ENCODE measurements at regions not wholly inside any gene's neighbourhood (a gene's known extent, or its start where the extent isn't known, plus 50 kb on each side); places are given as distances from the start of the nearest gene placed in this dataset.
"Not testable (repeated sequence)": the region's sequence is repeated elsewhere in the genome, so short reads cannot be mapped to it uniquely, and the experiment has no call there.

DNA sequence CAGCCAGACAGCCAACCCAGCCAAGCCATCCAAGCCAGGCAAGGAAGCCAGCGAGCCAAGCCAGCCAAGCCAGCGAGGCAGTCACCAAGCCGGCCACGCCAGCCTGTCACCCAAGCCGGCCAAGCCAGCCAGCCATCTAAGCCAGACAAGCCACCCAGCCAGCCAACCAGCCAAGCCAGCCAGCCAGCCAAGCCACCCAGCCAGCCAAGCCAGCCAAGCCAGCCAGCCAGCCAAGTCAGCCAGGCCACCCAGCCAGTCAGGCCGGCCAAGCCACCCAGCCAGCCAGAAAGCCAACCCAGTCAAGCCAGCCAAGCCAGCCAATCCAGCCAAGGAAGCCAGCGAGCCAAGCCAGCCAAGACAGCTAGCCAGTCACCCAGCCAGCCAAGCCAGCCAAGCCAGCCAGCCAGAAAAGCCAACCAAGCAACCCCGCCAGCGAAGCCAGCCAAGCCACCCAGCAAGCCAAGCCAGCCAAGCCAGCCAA lies 201.2 kb downstream of the GOLGA6L6 start:
- Mint-ChIP-seq H3K27ac (no peak overlapping the region), H3K4me3 (no peak overlapping the region), H3K27me3 (ENCODE audit: low read depth in 3 of 3) (no peaks in the 10 kb centered on the region), H3K4me1 (no peaks in the 10 kb centered on the region), H3K36me3 (no peaks in the 10 kb centered on the region), H3K9me3 (peaks cover 3 to 11% (median 6%) of the 10 kb centered on the region in 7 donors)
- Histone ChIP-seq H3K79me2 (ENCODE audit: insufficient read depth, low read length) (no peaks in the 10 kb centered on the region), H3K9ac (ENCODE audit: insufficient read depth, low read length, poor library complexity, severe bottlenecking) (no peak overlapping the region), H4K20me1 (ENCODE audit: insufficient read depth, low read length) (no peaks in the 10 kb centered on the region), H3K4me3 (replicated peaks in 1 of 3; ENCODE audit: low read depth in 2 of 3, low read length in 3 of 3) (peak overlapping the region in 1 of 3 experiments; percentile 34), H3K9me3 (replicated peaks in 1 of 2; ENCODE audit: control insufficient read depth in 1 of 2, insufficient read depth in 1 of 2, low read length in 2 of 2) (peaks cover 65 to 66% of the 10 kb centered on the region in 2 donors), H3K36me3 (replicated peaks in 1 of 2; ENCODE audit: control insufficient read depth in 1 of 2, insufficient read depth in 2 of 2, low read length in 2 of 2) (no peaks in the 10 kb centered on the region), H3K4me2 (replicated peaks; ENCODE audit: extremely low read depth, low read length, poor library complexity, severe bottlenecking) (no peak overlapping the region), H3K4me1 (ENCODE audit: control insufficient read depth in 1 of 2, insufficient read depth in 2 of 2, low read length in 2 of 2) (no peaks in the 10 kb centered on the region), H3K27me3 (ENCODE audit: control insufficient read depth in 2 of 2, insufficient read depth in 2 of 2, low read length in 2 of 2) (no peaks in the 10 kb centered on the region), H2AFZ (ENCODE audit: insufficient read depth, low read depth, low read length, poor library complexity, severe bottlenecking) (no peak overlapping the region), H3K27ac (ENCODE audit: low read depth in 1 of 2, low read length in 2 of 2) (no peak overlapping the region)
- intact Hi-C loops (cut with micrococcal nuclease): loop anchor here in 1 of 2 donors (1.0 to 10.0 kb wide), 2 partner anchors 9 to 64 kb away; no protein-coding TSS in a partner anchor
- WGBS (ENCODE audit: insufficient coverage): 90% methylated on average over 9 of the region's 9 CpGs
- DNase-seq: peak in 1 of 3 donors; percentile 9
- TF ChIP-seq, protein P1, sequence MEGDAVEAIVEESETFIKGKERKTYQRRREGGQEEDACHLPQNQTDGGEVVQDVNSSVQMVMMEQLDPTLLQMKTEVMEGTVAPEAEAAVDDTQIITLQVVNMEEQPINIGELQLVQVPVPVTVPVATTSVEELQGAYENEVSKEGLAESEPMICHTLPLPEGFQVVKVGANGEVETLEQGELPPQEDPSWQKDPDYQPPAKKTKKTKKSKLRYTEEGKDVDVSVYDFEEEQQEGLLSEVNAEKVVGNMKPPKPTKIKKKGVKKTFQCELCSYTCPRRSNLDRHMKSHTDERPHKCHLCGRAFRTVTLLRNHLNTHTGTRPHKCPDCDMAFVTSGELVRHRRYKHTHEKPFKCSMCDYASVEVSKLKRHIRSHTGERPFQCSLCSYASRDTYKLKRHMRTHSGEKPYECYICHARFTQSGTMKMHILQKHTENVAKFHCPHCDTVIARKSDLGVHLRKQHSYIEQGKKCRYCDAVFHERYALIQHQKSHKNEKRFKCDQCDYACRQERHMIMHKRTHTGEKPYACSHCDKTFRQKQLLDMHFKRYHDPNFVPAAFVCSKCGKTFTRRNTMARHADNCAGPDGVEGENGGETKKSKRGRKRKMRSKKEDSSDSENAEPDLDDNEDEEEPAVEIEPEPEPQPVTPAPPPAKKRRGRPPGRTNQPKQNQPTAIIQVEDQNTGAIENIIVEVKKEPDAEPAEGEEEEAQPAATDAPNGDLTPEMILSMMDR (IDR thresholded peaks at IDR 0.05): no peak

GRCh38 chr15:20339086-20339791 lies 202.4 kb downstream of the GOLGA6L6 start:
- H3K27ac ChIP-seq (ENCODE audit: low read depth in 1 of 2, low read length in 2 of 2); H3K27ac Mint-ChIP-seq; H3K4me3 Mint-ChIP-seq; H3K4me3 ChIP-seq (replicated peaks in 1 of 3; ENCODE audit: low read depth in 2 of 3, low read length in 3 of 3); H3K4me1 Mint-ChIP-seq; H3K36me3 Mint-ChIP-seq; H3K9ac ChIP-seq (ENCODE audit: insufficient read depth, low read length, poor library complexity, severe bottlenecking); H2AFZ ChIP-seq (ENCODE audit: insufficient read depth, low read depth, low read length, poor library complexity, severe bottlenecking); H3K4me1 ChIP-seq (ENCODE audit: control insufficient read depth in 1 of 2, insufficient read depth in 2 of 2, low read length in 2 of 2); H3K36me3 ChIP-seq (replicated peaks in 1 of 2; ENCODE audit: control insufficient read depth in 1 of 2, insufficient read depth in 2 of 2, low read length in 2 of 2); H3K27me3 ChIP-seq (ENCODE audit: control insufficient read depth in 2 of 2, insufficient read depth in 2 of 2, low read length in 2 of 2); H3K4me2 ChIP-seq (replicated peaks; ENCODE audit: extremely low read depth, low read length, poor library complexity, severe bottlenecking); H3K79me2 ChIP-seq (ENCODE audit: insufficient read depth, low read length); H3K27me3 Mint-ChIP-seq (ENCODE audit: low read depth in 3 of 3); intact Hi-C loops (cut with micrococcal nuclease); H4K20me1 ChIP-seq (ENCODE audit: insufficient read depth, low read length): not testable (repeated sequence)
- H3K9me3 ChIP-seq (replicated peaks in 1 of 2; ENCODE audit: control insufficient read depth in 1 of 2, insufficient read depth in 1 of 2, low read length in 2 of 2): peaks cover 54 to 55% of the 10 kb centered on the region in 2 donors
- WGBS (ENCODE audit: insufficient coverage): 85% methylated on average over 17 of the region's 17 CpGs
- peak in 1 of 3 donors; percentile 6 for DNase-seq
- H3K9me3 Mint-ChIP-seq: peaks cover 3 to 11% (median 6%) of the 10 kb centered on the region in 7 donors

GRCh38 chr15:20338671-20339070 lies 202.9 kb downstream of the GOLGA6L6 start:
- H3K9me3 ChIP-seq (replicated peaks in 1 of 2; ENCODE audit: control insufficient read depth in 1 of 2, insufficient read depth in 1 of 2, low read length in 2 of 2): peaks cover 48 to 49% of the 10 kb centered on the region in 2 donors
- DNase-seq; H3K27ac ChIP-seq (ENCODE audit: low read depth in 1 of 2, low read length in 2 of 2); H3K4me1 Mint-ChIP-seq; H3K4me2 ChIP-seq (replicated peaks; ENCODE audit: extremely low read depth, low read length, poor library complexity, severe bottlenecking); H3K36me3 Mint-ChIP-seq; H3K27me3 Mint-ChIP-seq (ENCODE audit: low read depth in 3 of 3); H3K27me3 ChIP-seq (ENCODE audit: control insufficient read depth in 2 of 2, insufficient read depth in 2 of 2, low read length in 2 of 2); H3K79me2 ChIP-seq (ENCODE audit: insufficient read depth, low read length); intact Hi-C loops (cut with micrococcal nuclease); H3K4me3 ChIP-seq (replicated peaks in 1 of 3; ENCODE audit: low read depth in 2 of 3, low read length in 3 of 3); H2AFZ ChIP-seq (ENCODE audit: insufficient read depth, low read depth, low read length, poor library complexity, severe bottlenecking); H3K4me1 ChIP-seq (ENCODE audit: control insufficient read depth in 1 of 2, insufficient read depth in 2 of 2, low read length in 2 of 2); H3K4me3 Mint-ChIP-seq; H4K20me1 ChIP-seq (ENCODE audit: insufficient read depth, low read length); H3K27ac Mint-ChIP-seq; H3K36me3 ChIP-seq (replicated peaks in 1 of 2; ENCODE audit: control insufficient read depth in 1 of 2, insufficient read depth in 2 of 2, low read length in 2 of 2); H3K9ac ChIP-seq (ENCODE audit: insufficient read depth, low read length, poor library complexity, severe bottlenecking): not testable (repeated sequence)
- WGBS (ENCODE audit: insufficient coverage): 89% methylated on average over 11 of the region's 13 CpGs
- peaks cover 3 to 11% (median 6%) of the 10 kb centered on the region in 7 donors for H3K9me3 Mint-ChIP-seq

- H3K36me3 Mint-ChIP-seq; intact Hi-C loops (cut with micrococcal nuclease); H3K27ac ChIP-seq (ENCODE audit: low read depth in 1 of 2, low read length in 2 of 2); H3K9me3 Mint-ChIP-seq; H3K36me3 ChIP-seq (replicated peaks in 1 of 2; ENCODE audit: control insufficient read depth in 1 of 2, insufficient read depth in 2 of 2, low read length in 2 of 2); H3K4me1 Mint-ChIP-seq; H3K4me1 ChIP-seq (ENCODE audit: control insufficient read depth in 1 of 2, insufficient read depth in 2 of 2, low read length in 2 of 2); H3K27me3 Mint-ChIP-seq (ENCODE audit: low read depth in 3 of 3); H3K27ac Mint-ChIP-seq; H3K9ac ChIP-seq (ENCODE audit: insufficient read depth, low read length, poor library complexity, severe bottlenecking); H3K79me2 ChIP-seq (ENCODE audit: insufficient read depth, low read length); H3K4me3 Mint-ChIP-seq; H3K4me2 ChIP-seq (replicated peaks; ENCODE audit: extremely low read depth, low read length, poor library complexity, severe bottlenecking); H2AFZ ChIP-seq (ENCODE audit: insufficient read depth, low read depth, low read length, poor library complexity, severe bottlenecking); DNase-seq; H4K20me1 ChIP-seq (ENCODE audit: insufficient read depth, low read length); H3K4me3 ChIP-seq (replicated peaks in 1 of 3; ENCODE audit: low read depth in 2 of 3, low read length in 3 of 3); H3K27me3 ChIP-seq (ENCODE audit: control insufficient read depth in 2 of 2, insufficient read depth in 2 of 2, low read length in 2 of 2): not testable (repeated sequence)
- peaks cover 35 to 40% of the 10 kb centered on the region in 2 donors for H3K9me3 ChIP-seq (replicated peaks in 1 of 2; ENCODE audit: control insufficient read depth in 1 of 2, insufficient read depth in 1 of 2, low read length in 2 of 2)
- WGBS (ENCODE audit: insufficient coverage): 78% methylated on average over 3 of the region's 5 CpGs
These were observed 204.4 kb downstream of the GOLGA6L6 start for GRCh38 chr15:20337238-20337637.

Data from CD14-positive monocyte (primary cell).